Lower leg skin (tissue), 4 donors: ENCODE measurements at regions not wholly inside any gene's neighbourhood (a gene's known extent, or its start where the extent isn't known, plus 50 kb on each side); places are given as distances from the start of the nearest gene placed in this dataset.
A peak's percentile ranks its signal among the peaks of the same experiment; 100 is the strongest.

Source experiments
- DNase-seq, 2 donors: peaks; one replicate each; pipeline ENCODE4 v3.0.0-alpha.2; 2019; ENCODE audit warnings: low spot score in 2 of 2
- H3K4me3 ChIP-seq: fragments of 200-600 bp; sonication (generic); 2 replicates; pipeline ENCODE4 v1.5.1; 2017; ENCODE audit warnings: mild to moderate bottlenecking, low read depth; ENCODE audit not compliant: poor library complexity, severe bottlenecking
- CTCF ChIP-seq, 3 donors: fragments of 450-650 bp; IDR thresholded peaks; one replicate each; pipeline ENCODE4 v1.5.1; 2016; ENCODE audit warnings: antibody characterized with exemption in 3 of 3, mild to moderate bottlenecking in 3 of 3, moderate library complexity in 2 of 3
- POLR2A ChIP-seq, 2 donors: fragments of 450-650 bp; IDR thresholded peaks; one replicate each; pipeline ENCODE4 v1.6.1; 2016 to 2017; ENCODE audit warnings: antibody characterized with exemption in 2 of 2, mild to moderate bottlenecking in 1 of 2, moderate library complexity in 1 of 2
- WGBS, 2 donors: methylation state at CpG; one replicate each; pipeline ENCODE4 v1.1.5; 2018; 5-methylcytosine and 5-hydroxymethylcytosine counted together
- intact Hi-C: fragments of 100-400 bp; cut with DNase I; formaldehyde crosslinking; loops from one replicate; pipeline ENCODE4 v1.15.0; 2023; ENCODE audit warnings: low total_unique reads

GRCh38 chr9:108445431-108446071 is 410.2 kb downstream of the ACTL7B start:
- TF ChIP-seq CTCF (IDR thresholded peaks at IDR 0.05) (no peak), POLR2A (IDR thresholded peaks at IDR 0.05) (no peak)
- intact Hi-C loops: no loop called here
- WGBS, 2 donors: 76 to 77% methylated on average over 8 of the region's 8 CpGs
- no peak for DNase-seq
- no peak overlapping the region for H3K4me3 ChIP-seq

- TF ChIP-seq CTCF (IDR thresholded peaks at IDR 0.05): no peak
- TF ChIP-seq POLR2A (IDR thresholded peaks at IDR 0.05): no peak
- peak; percentile 63 to 88 for DNase-seq
- intact Hi-C loops: loop anchor here (5.0 kb wide), 1 partner anchor 957 kb away; the partner anchor contains the start of gene KLF4
- 17 to 34% methylated on average over 5 of the region's 5 CpGs for WGBS, 2 donors
- peak overlapping the region; percentile 19 for H3K4me3 ChIP-seq
Measured at GRCh38 chr9:108444400-108445358, 411.1 kb downstream of the ACTL7B start.

GRCh38 chr9:108443741-108444140 is 412.0 kb downstream of the ACTL7B start:
- no peak for TF ChIP-seq CTCF (IDR thresholded peaks at IDR 0.05)
- TF ChIP-seq POLR2A (IDR thresholded peaks at IDR 0.05): no peak
- intact Hi-C loops: loop anchor here (5.0 kb wide), 1 partner anchor 956 kb away; the partner anchor contains the start of gene KLF4
- 13 to 24% methylated on average over 3 of the region's 3 CpGs for WGBS, 2 donors
- H3K4me3 ChIP-seq: peak overlapping the region; percentile 19
- no peak for DNase-seq

- no peak overlapping the region for H3K4me3 ChIP-seq
- intact Hi-C loops: loop anchor here (5.0 kb wide), 1 partner anchor 956 kb away; the partner anchor contains the start of gene KLF4
- TF ChIP-seq CTCF (IDR thresholded peaks at IDR 0.05) (no peak), POLR2A (IDR thresholded peaks at IDR 0.05) (no peak)
- no peak for DNase-seq
- 15 to 16% methylated on average over 6 of the region's 6 CpGs for WGBS, 2 donors
Measured at GRCh38 chr9:108443019-108443633, 412.7 kb downstream of the ACTL7B start.

GRCh38 chr9:108442627-108443018 is 413.2 kb downstream of the ACTL7B start:
- DNase-seq: no peak
- TF ChIP-seq POLR2A (IDR thresholded peaks at IDR 0.05) (no peak), CTCF (IDR thresholded peaks at IDR 0.05) (no peak)
- H3K4me3 ChIP-seq: no peak overlapping the region
- 60% methylated on average over 3 of the region's 3 CpGs for WGBS, 2 donors
- intact Hi-C loops: loop anchor here (5.0 kb wide), 1 partner anchor 955 kb away; the partner anchor contains the start of gene KLF4
